GM12878 (cell line): ENCODE measurements at regions not wholly inside any gene's neighbourhood (a gene's known extent, or its start where the extent isn't known, plus 50 kb on each side); places are given as distances from the start of the nearest gene placed in this dataset.

Experiments used
- CBFB ChIP-seq: IDR thresholded peaks from 2 replicates; pipeline ENCODE4 v1.6.1; 2016; ENCODE audit warnings: antibody characterized with exemption, low read depth
- IKZF2 ChIP-seq, 2 experiments: fragments of 450-650 bp; IDR thresholded peaks; 2 replicates each; pipeline ENCODE4 v1.6.1; 2017; ENCODE audit warnings: mild to moderate bottlenecking in 2 of 2, moderate library complexity in 2 of 2
- LARP7 ChIP-seq: fragments of 450-650 bp; IDR thresholded peaks from 2 replicates; pipeline ENCODE4 v1.6.1; 2017; ENCODE audit warnings: mild to moderate bottlenecking
- POLR2AphosphoS2 ChIP-seq: IDR thresholded peaks from 2 replicates; pipeline ENCODE4 v1.6.1; 2011; ENCODE audit warnings: low read depth, mild to moderate bottlenecking, low read length, improper control_type of control experiment, moderate library complexity
- POLR2AphosphoS5 ChIP-seq: IDR thresholded peaks from 2 replicates; pipeline ENCODE4 v1.6.1; 2011; ENCODE audit warnings: mild to moderate bottlenecking, low read length, inconsistent platforms
- SIN3A ChIP-seq: IDR thresholded peaks from 2 replicates; pipeline ENCODE4 v1.6.1; 2012; ENCODE audit warnings: low read depth, low read length, improper control_type of control experiment
- SP1 ChIP-seq: IDR thresholded peaks from one replicate; pipeline ENCODE4 v1.6.1; 2011; ENCODE audit warnings: low read depth, low read length
- ZBTB33 ChIP-seq: fragments of 450-650 bp; IDR thresholded peaks from 2 replicates; pipeline ENCODE4 v1.6.1; 2017; ENCODE audit warnings: mild to moderate bottlenecking
- TF ChIP-seq, protein P1 (sequence below): fragments of 450-650 bp; IDR thresholded peaks from 2 replicates; pipeline ENCODE4 v1.6.1; 2018; ENCODE audit warnings: borderline replicate concordance, mild to moderate bottlenecking; ENCODE audit not compliant: partially characterized antibody
- TF ChIP-seq, protein P2 (sequence below): fragments of 450-650 bp; IDR thresholded peaks from 2 replicates; pipeline ENCODE4 v1.6.1; 2016; ENCODE audit warnings: mild to moderate bottlenecking, moderate library complexity, borderline replicate concordance

DNA sequence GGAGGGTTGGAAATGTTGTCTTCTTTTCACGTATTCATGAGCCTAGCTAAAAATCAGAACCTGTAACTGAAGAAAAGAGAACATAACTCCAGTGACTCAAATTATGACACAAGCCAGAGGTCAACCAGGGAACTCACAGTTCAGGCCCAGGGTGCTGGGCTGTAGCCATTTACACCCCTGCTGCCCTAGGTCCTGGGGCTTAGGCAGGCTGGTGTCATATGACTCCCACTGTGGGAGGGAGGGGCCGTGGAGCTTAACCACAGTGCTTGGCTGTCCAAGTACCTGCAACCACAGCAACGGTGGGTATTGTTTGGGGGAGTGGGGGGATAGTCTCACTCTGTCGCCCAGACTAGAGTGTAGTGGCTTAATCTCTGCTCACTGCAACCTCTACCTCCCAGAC lies 71.1 kb upstream of the AMZ2 start:
- TF ChIP-seq POLR2AphosphoS5 = no peak
- TF ChIP-seq SP1 = no peak
- no peak for TF ChIP-seq POLR2AphosphoS2
- no peak for TF ChIP-seq IKZF2 (IDR thresholded peaks at IDR 0.05)
- no peak for TF ChIP-seq LARP7
- no peak for TF ChIP-seq SIN3A
- TF ChIP-seq, protein P1, sequence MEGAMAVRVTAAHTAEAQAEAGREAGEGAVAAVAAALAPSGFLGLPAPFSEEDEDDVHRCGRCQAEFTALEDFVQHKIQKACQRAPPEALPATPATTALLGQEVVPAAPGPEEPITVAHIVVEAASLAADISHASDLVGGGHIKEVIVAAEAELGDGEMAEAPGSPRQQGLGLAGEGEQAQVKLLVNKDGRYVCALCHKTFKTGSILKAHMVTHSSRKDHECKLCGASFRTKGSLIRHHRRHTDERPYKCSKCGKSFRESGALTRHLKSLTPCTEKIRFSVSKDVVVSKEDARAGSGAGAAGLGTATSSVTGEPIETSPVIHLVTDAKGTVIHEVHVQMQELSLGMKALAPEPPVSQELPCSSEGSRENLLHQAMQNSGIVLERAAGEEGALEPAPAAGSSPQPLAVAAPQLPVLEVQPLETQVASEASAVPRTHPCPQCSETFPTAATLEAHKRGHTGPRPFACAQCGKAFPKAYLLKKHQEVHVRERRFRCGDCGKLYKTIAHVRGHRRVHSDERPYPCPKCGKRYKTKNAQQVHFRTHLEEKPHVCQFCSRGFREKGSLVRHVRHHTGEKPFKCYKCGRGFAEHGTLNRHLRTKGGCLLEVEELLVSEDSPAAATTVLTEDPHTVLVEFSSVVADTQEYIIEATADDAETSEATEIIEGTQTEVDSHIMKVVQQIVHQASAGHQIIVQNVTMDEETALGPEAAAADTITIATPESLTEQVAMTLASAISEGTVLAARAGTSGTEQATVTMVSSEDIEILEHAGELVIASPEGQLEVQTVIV = no peak
- TF ChIP-seq, protein P2, sequence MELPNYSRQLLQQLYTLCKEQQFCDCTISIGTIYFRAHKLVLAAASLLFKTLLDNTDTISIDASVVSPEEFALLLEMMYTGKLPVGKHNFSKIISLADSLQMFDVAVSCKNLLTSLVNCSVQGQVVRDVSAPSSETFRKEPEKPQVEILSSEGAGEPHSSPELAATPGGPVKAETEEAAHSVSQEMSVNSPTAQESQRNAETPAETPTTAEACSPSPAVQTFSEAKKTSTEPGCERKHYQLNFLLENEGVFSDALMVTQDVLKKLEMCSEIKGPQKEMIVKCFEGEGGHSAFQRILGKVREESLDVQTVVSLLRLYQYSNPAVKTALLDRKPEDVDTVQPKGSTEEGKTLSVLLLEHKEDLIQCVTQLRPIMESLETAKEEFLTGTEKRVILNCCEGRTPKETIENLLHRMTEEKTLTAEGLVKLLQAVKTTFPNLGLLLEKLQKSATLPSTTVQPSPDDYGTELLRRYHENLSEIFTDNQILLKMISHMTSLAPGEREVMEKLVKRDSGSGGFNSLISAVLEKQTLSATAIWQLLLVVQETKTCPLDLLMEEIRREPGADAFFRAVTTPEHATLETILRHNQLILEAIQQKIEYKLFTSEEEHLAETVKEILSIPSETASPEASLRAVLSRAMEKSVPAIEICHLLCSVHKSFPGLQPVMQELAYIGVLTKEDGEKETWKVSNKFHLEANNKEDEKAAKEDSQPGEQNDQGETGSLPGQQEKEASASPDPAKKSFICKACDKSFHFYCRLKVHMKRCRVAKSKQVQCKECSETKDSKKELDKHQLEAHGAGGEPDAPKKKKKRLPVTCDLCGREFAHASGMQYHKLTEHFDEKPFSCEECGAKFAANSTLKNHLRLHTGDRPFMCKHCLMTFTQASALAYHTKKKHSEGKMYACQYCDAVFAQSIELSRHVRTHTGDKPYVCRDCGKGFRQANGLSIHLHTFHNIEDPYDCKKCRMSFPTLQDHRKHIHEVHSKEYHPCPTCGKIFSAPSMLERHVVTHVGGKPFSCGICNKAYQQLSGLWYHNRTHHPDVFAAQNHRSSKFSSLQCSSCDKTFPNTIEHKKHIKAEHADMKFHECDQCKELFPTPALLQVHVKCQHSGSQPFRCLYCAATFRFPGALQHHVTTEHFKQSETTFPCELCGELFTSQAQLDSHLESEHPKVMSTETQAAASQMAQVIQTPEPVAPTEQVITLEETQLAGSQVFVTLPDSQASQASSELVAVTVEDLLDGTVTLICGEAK = no peak
- TF ChIP-seq CBFB = no peak
- TF ChIP-seq ZBTB33 = no peak
